D341Med (cell line): ENCODE measurements at regions not wholly inside any gene's neighbourhood (a gene's known extent, or its start where the extent isn't known, plus 50 kb on each side); places are given as distances from the start of the nearest gene placed in this dataset.
"Not testable (repeated sequence)": the region's sequence is repeated elsewhere in the genome, so short reads cannot be mapped to it uniquely, and the experiment has no call there.

Source experiments
- DNase-seq: peaks from one replicate; pipeline ENCODE4 v3.0.0; 2012; ENCODE audit warnings: low spot score

DNA sequence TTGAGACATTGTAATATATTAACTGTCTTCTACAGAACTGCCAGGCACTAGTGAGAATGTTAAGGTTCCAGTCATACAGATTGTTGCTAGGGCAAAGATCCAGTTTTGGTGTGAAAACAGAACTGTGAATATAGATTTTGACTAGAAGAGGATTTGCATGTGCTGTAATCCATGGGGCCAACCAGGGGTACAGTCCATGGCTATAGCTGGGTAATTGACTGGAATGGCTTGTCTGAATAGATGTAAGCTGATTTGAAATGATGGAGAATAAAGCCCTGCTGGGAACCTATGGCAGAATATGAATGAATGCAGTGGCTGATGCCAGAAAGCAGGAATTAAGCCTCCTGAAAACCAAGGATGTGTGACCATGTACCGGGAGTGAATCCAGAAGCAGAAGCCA is 748.5 kb upstream of the CDH10 start:
- DNase-seq = no peak

DNA sequence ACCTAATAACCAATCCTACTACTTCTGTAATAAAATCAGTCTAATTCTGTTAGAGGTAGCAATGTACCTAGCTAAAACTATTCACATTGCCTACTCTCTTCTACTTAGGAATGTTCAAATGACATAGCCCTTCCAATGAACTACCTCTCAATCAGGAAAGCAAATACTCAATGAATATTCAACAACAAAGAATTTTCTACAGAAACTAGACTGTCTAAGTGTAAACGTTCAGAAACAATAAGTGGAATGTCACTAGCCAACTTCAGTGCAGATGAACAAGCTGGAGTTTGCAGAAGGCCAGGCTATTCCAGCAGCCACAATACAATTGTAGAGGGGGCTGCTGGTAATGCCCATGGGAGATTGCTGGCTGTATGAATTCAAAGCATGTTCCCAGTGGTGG is 743.2 kb upstream of the CDH10 start:
- no peak for DNase-seq

DNA sequence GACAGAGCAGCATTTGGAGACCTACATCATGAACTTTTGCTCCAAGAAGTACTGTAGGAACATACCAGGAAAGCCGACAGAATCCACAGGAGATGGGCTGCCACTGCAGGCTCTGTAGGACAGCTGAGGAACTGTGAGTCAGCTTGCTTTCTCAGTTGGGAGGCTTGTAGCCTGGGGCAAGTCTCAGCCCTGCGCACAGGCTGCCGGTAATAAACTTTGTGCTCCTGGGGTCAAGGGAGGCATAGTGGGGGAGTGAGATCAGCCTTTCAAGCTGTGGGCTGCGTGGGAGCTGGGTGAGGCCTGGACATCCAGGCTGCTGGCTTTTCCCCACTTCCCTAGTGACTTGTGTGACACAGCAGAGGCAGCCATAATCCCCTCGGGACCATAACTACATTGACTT is 718.0 kb upstream of the CDH10 start:
- no peak for DNase-seq

GRCh38 chr5:25358919-25359318 is 714.1 kb upstream of the CDH10 start:
- DNase-seq = no peak

- DNase-seq = no peak
Observed at GRCh38 chr5:25357605-25358004, 712.8 kb upstream of the CDH10 start.

- no peak for DNase-seq
Observed at GRCh38 chr5:25349746-25350145, 705.0 kb upstream of the CDH10 start.

DNA sequence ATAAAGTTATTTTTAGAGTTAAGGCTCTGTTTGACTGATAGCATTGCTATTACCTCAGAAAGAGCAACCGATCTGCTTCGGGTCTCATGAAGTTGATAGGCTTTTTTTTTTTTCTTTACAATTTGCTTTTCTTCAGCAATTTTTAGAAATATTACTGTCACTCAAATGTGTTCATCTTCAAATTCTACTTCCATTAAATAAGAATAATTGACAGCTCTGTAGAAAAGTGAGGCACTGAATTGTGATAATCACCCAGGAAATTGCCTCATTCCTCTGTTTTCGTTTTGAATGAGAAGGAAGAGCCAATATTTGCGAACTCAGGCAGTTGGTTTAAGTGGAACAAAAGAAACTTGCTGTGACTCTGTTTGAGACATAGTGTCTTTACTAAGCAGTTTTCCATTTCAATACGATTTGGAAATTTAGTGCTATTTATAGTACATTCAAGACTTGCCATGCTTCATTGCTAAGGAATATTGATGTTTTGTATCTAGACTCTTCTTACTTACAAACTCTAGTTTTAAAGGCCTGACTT is 700.5 kb upstream of the CDH10 start:
- no peak for DNase-seq

DNA sequence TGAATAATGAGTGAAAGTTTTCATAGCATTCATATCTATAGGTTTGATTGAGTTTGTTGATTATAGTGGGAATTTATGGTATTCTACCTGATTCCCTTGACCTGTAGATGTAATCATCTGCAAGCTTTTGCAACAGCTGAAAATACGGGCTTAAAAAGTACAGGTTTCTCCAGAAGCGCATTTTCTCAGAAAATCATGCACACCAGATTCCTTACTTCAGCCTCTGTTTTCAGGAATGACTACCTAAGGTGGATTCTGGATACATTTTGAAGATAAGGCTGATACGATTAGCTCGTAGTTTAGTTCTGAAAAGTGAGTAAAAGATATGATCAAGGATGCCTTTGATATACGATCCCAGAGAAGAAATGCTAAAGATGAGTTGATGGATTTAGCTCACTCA is 694.8 kb upstream of the CDH10 start:
- no peak for DNase-seq

GRCh38 chr5:25334350-25334749 is 689.6 kb upstream of the CDH10 start:
- no peak for DNase-seq

DNA sequence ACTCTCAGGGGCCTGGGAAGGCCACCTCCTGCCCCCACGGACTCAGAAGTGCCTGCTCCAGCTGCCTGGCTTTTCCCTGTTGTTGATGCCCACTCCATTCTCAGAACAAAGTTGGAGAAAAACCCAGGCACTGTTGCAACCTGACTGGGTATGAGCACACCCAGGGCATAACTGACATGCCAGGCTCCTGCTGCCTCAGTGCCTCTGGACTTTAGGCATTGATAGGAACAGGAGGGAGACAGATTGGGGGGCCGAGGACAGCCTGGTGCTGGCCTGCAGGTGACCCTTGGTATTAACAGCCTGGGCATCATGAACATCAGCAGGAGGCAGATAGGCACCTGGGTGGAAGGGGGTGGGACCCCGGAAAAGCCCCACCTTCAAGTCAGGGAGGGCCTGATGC is 685.9 kb upstream of the CDH10 start:
- no peak for DNase-seq

DNA sequence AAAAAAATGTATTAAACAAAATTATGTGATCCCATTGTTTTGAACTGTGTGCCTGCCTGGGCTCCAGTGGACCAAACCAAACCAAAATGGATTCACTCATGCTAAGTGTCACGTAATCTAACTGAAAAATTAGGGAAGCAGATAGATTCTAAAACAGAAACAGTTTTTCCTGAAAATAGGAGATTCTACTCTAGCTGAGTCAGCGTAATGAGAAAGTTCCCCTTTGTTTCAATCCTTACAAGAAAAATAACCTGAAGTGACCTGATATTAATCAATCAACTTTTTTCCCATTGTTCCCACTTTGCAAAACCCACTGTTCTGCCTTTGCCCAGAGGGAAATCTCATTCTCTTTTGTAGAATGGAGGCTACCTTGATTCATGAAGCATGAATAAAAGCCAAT is 682.4 kb upstream of the CDH10 start:
- DNase-seq = no peak

- no peak for DNase-seq
Observed at GRCh38 chr5:25301836-25302235, 657.1 kb upstream of the CDH10 start.

DNA sequence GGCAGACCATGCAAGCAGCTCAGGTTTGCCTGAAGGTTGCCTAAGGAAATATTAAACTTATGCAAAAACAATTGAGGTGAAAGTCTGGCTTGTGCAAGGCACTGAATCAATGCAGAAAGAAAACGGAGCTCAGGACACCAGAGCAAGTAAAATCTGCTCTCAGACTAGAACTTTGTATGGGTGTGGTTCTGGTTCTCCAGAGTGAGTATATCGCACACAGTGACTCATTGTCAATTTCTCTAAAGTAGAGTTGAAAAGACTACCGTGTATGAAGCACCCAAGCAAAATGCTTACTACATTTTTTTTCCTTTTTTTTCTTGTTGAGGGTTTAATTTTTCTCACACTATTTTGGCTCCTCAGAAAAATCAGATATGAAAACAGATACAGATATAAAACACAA is 650.3 kb upstream of the CDH10 start:
- DNase-seq = no peak

- not testable (repeated sequence) for DNase-seq
Observed at GRCh38 chr5:25289766-25290165, 645.0 kb upstream of the CDH10 start.

GRCh38 chr5:25286319-25286718 is 641.5 kb upstream of the CDH10 start:
- no peak for DNase-seq

- no peak for DNase-seq
Observed at GRCh38 chr5:25285136-25285535, 640.4 kb upstream of the CDH10 start.

- DNase-seq = not testable (repeated sequence)
Observed at GRCh38 chr5:25263507-25263906, 618.7 kb upstream of the CDH10 start.

DNA sequence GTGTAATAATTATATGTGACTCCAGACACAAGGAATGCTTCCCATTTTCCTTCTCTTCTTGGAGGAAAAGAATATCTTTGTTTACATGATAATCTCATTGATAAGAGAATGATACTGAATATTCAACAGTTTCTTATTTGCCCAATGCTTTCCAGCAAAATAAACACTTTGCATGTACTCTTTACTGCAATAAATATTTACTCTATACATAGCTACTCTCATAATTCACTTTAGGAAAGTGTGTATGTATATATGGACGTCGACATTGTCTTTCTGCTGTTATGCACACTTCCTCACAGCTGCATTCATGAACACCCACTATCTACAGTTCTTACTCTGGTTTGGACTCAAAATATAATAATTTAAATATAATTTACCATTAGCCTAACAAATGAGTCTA is 617.4 kb upstream of the CDH10 start:
- no peak for DNase-seq

GRCh38 chr5:25255128-25255527 is 610.4 kb upstream of the CDH10 start:
- no peak for DNase-seq

- DNase-seq = no peak
Observed at GRCh38 chr5:25241981-25242380, 597.2 kb upstream of the CDH10 start.

DNA sequence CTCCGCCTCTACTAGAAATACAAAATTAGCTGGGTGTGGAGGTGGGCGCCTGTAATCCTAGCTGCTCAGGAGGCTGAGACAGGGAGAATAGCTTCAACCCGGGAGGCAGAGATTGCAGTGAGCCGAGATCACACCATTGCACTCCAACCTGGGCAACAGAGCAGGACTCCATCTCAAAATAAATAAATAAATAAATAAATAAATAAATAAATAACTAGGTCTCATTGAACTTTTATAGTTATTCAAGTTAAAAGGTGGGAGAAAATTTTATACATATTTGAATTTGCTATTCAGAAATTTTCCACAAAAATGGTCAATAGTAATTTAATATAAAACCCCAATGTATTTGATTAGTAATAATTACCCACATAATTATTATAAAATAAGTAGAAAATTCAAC is 593.9 kb upstream of the CDH10 start:
- DNase-seq = not testable (repeated sequence)

DNA sequence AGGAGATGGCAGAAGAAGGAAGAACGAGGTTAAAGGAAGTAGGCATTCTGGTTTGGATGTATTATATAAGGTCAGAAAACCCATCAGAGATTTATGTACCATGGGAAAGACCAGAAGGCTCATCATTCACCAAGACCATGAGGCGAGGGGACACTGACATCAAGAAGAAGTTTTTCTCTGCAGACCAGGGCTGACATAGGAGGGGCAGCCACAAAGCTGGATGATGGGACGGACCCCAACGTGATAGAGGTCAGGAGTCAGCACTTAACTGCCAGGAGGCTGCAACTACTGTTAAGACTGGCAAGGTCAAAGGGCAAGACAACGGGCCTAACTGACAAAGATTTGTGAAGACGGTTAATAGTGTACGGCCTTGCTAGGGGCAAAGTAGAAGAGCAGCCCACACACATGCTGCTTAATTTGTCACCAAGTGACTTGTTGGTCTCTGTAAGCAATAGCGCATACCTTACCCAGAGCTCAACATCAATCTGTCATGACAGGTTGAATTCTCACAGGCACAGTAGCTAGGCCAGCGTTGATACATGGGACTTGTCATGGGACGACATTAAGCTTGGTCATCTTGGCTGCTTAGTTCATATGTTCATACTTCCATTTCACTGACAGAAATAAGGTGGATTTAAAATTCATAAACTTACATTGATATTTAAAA is 579.7 kb upstream of the CDH10 start:
- no peak for DNase-seq

DNA sequence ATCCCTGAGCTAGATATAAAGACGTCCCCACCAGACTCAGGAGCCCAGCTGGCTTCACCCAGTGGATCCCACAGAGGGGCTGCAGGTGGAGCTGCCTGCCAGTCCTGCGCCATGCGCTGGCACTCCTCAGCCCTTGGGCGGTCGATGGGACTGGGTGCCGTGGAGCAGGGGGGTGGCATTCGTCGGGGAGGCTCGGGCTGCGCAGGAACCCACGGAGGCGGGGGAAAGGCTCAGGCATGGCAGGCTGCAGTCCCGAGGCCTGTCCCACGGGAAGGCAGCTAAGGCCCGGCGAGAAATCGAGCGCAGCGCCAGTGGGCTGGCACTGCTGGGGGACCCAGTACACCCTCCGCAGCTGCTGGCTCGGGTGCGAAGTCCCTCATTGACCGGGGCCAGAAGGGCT is 555.1 kb upstream of the CDH10 start:
- not testable (repeated sequence) for DNase-seq

GRCh38 chr5:25190521-25191000 is 545.8 kb upstream of the CDH10 start:
- DNase-seq = no peak
